COLO829 (cell line): ENCODE measurements at regions not wholly inside any gene's neighbourhood (a gene's known extent, or its start where the extent isn't known, plus 50 kb on each side); places are given as distances from the start of the nearest gene placed in this dataset.
A peak's percentile ranks its signal among the peaks of the same experiment; 100 is the strongest.

Source experiments
- DNase-seq: peaks from one replicate; pipeline ENCODE4 v3.0.0; 2012; ENCODE audit warnings: low spot score

GRCh38 chr16:59707436-59708226 is 973.5 kb upstream of the GOT2 start:
- peak; percentile 75 for DNase-seq

GRCh38 chr16:59701963-59702930 is 968.1 kb upstream of the GOT2 start:
- no peak for DNase-seq

GRCh38 chr16:59699786-59700185 is 965.7 kb upstream of the GOT2 start:
- DNase-seq: no peak

- no peak for DNase-seq
These were observed 964.4 kb upstream of the GOT2 start for GRCh38 chr16:59698346-59699020.

GRCh38 chr16:59697761-59698160 is 963.6 kb upstream of the GOT2 start:
- DNase-seq: no peak

- no peak for DNase-seq
These were observed 963.1 kb upstream of the GOT2 start for GRCh38 chr16:59697236-59697635.

- no peak for DNase-seq
These were observed 962.4 kb upstream of the GOT2 start for GRCh38 chr16:59696495-59696894.

GRCh38 chr16:59690216-59690615 is 956.1 kb upstream of the GOT2 start:
- DNase-seq: no peak

- DNase-seq: no peak
These were observed 953.9 kb upstream of the GOT2 start for GRCh38 chr16:59688006-59688405.

GRCh38 chr16:59686405-59686804 is 952.3 kb upstream of the GOT2 start:
- no peak for DNase-seq

GRCh38 chr16:59684911-59685310 is 950.8 kb upstream of the GOT2 start:
- DNase-seq: no peak

- DNase-seq: no peak
These were observed 949.6 kb upstream of the GOT2 start for GRCh38 chr16:59683709-59684108.

GRCh38 chr16:59665618-59666220 is 931.6 kb upstream of the GOT2 start:
- DNase-seq: no peak

GRCh38 chr16:59658572-59658971 is 924.5 kb upstream of the GOT2 start:
- no peak for DNase-seq

GRCh38 chr16:59655031-59655430 is 920.9 kb upstream of the GOT2 start:
- no peak for DNase-seq

GRCh38 chr16:59654455-59654854 is 920.3 kb upstream of the GOT2 start:
- DNase-seq: no peak

- no peak for DNase-seq
These were observed 917.5 kb upstream of the GOT2 start for GRCh38 chr16:59651662-59652061.

- no peak for DNase-seq
These were observed 911.1 kb upstream of the GOT2 start for GRCh38 chr16:59645194-59645593.

- no peak for DNase-seq
These were observed 901.6 kb upstream of the GOT2 start for GRCh38 chr16:59635674-59636073.

- no peak for DNase-seq
These were observed 900.8 kb upstream of the GOT2 start for GRCh38 chr16:59634951-59635350.

- DNase-seq: no peak
These were observed 900.0 kb upstream of the GOT2 start for GRCh38 chr16:59634004-59634579.
